Erythroblast (primary cell): ENCODE measurements at regions not wholly inside any gene's neighbourhood (a gene's known extent, or its start where the extent isn't known, plus 50 kb on each side); places are given as distances from the start of the nearest gene placed in this dataset.

Experiments used
- GATA1 ChIP-seq: IDR thresholded peaks from 2 replicates; pipeline ENCODE4 v1.6.1; 2011; ENCODE audit warnings: low read depth, mild to moderate bottlenecking, control low read depth, low read length, moderate library complexity
- POLR2A ChIP-seq: IDR thresholded peaks from 2 replicates; pipeline ENCODE4 v1.6.1; 2011; ENCODE audit warnings: mild to moderate bottlenecking, low read length

- TF ChIP-seq POLR2A: no peak
- TF ChIP-seq GATA1: no peak
Observed at GRCh38 chr13:67498948-67499347, 268.8 kb upstream of the PCDH9 start.
